HEK293T (cell line): ENCODE measurements at regions not wholly inside any gene's neighbourhood (a gene's known extent, or its start where the extent isn't known, plus 50 kb on each side); places are given as distances from the start of the nearest gene placed in this dataset.

Experiments used
- CTCF ChIA-PET: fragments of 350-600 bp; formaldehyde crosslinking; extraction: SDS; loops from one replicate; lab custom pipeline; 2021; ENCODE audit warnings: antibody characterized with exemption, inconsistent platforms; lab: Yijun Ruan, JAX
- POLR2A ChIA-PET: fragments of 350-600 bp; formaldehyde crosslinking; extraction: SDS; loops from one replicate; lab custom pipeline; 2020; ENCODE audit warnings: antibody characterized with exemption, inconsistent platforms; lab: Yijun Ruan, JAX
- DNase-seq: peaks from one replicate; pipeline ENCODE4 v3.0.0; 2012; ENCODE audit warnings: mixed read lengths; ENCODE audit errors: extremely low spot score
- ARNT ChIP-seq: fragments of 450-650 bp; IDR thresholded peaks from 2 replicates; pipeline ENCODE4 v1.6.1; 2017; ENCODE audit warnings: mild to moderate bottlenecking
- BHLHE40 ChIP-seq: fragments of 450-650 bp; IDR thresholded peaks from 2 replicates; pipeline ENCODE4 v1.6.1; 2016; ENCODE audit warnings: mild to moderate bottlenecking, moderate library complexity, borderline replicate concordance
- CTBP1 ChIP-seq: fragments of 450-650 bp; IDR thresholded peaks from 2 replicates; pipeline ENCODE4 v1.6.1; 2016; ENCODE audit warnings: borderline replicate concordance
- ELF4 ChIP-seq: fragments of 450-650 bp; IDR thresholded peaks from 2 replicates; pipeline ENCODE4 v1.6.1; 2017; ENCODE audit warnings: antibody characterized with exemption
- FOXA1 ChIP-seq: fragments of 450-650 bp; IDR thresholded peaks from 2 replicates; pipeline ENCODE4 v1.6.1; 2016; ENCODE audit warnings: mild to moderate bottlenecking
- FOXK2 ChIP-seq: fragments of 450-650 bp; IDR thresholded peaks from 2 replicates; pipeline ENCODE4 v1.6.1; 2016; ENCODE audit warnings: mild to moderate bottlenecking
- FOXM1 ChIP-seq: fragments of 450-650 bp; IDR thresholded peaks from 2 replicates; pipeline ENCODE4 v1.6.1; 2017; ENCODE audit warnings: mild to moderate bottlenecking, borderline replicate concordance
- HDGF ChIP-seq: fragments of 450-650 bp; IDR thresholded peaks from 2 replicates; pipeline ENCODE4 v1.6.1; 2017; ENCODE audit warnings: antibody characterized with exemption, borderline replicate concordance
- L3MBTL2 ChIP-seq: fragments of 450-650 bp; conservative IDR thresholded peaks from 2 replicates; pipeline ENCODE4 v1.6.1; 2016; ENCODE audit warnings: mild to moderate bottlenecking
- LEF1 ChIP-seq: fragments of 450-650 bp; IDR thresholded peaks from 2 replicates; pipeline ENCODE4 v1.6.1; 2017; ENCODE audit warnings: mild to moderate bottlenecking, borderline replicate concordance
- NFRKB ChIP-seq: fragments of 450-650 bp; IDR thresholded peaks from 2 replicates; pipeline ENCODE4 v1.6.1; 2016; ENCODE audit warnings: mild to moderate bottlenecking, moderate library complexity
- SP1 ChIP-seq: fragments of 450-650 bp; IDR thresholded peaks from 2 replicates; pipeline ENCODE4 v1.6.1; 2017
- SUZ12 ChIP-seq: fragments of 450-650 bp; IDR thresholded peaks from 2 replicates; pipeline ENCODE4 v1.6.1; 2016; ENCODE audit warnings: mild to moderate bottlenecking
- TARDBP ChIP-seq: fragments of 450-650 bp; IDR thresholded peaks from 2 replicates; pipeline ENCODE4 v1.6.1; 2016
- ZNF384 ChIP-seq: fragments of 450-650 bp; IDR thresholded peaks from 2 replicates; pipeline ENCODE4 v1.6.1; 2016
- TF ChIP-seq, protein P1 (sequence below): fragments of 450-650 bp; IDR thresholded peaks from 2 replicates; pipeline ENCODE4 v1.6.1; 2016

DNA sequence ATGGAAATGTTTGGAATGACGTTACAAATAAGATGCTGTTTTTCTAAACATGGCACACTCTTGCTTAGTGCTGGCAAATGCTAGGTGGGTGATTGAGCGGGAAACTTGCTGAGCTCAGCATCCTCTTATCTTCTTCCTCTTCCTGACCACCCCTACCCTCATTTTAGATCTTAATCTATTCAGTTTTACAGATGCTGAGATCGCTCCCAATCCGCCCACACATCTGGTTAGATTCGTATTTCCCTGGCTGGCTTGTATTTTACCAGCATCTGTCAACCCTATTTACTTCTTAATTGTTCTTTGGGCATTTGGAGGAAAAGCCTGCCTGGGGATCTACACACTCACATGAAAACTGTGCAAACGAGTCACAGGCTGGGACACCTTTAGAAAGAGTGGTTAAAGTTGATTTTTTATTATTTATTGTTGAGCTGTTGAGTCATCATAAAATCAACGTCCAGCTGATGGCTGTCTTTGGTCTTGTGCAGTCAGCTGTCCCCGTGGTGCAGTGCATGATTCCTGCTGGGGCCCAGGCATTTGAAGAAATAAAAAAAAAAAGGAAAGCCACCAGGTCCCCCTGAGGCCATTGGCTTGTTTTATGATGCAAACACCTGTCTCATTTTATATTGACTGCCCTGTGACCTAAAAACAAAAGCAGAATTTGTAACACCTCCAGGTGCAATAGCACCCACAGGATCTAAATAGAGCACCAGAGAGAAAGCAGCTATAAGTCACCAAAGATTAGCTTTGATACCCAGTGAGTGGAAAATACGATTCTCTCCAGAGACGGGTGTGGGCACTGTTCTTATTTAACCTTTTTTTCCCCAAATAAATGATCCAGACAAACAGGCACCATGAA lies 258.6 kb downstream of the HS3ST3B1 start:
- POLR2A ChIA-PET, result no interaction called here
- CTCF ChIA-PET, result no interaction called here

DNA sequence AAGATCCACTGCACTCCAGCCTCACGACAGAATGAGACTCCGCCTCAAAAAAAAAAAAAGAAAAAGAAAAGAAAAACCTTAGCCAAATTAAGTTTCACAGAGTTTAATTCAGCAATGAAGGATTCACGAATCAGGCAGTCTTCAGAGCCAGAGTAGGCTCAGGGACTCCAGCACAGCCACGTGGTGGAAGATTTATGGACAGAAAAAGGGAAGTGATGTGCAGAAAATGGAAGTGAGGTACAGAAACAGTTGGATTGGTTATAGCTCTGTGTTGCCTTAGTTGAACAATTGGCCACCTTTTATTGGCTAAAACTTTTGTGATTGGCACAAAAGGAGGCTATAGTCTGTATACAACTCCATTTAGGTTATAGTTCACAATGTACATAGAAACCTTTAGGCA lies 256.6 kb downstream of the HS3ST3B1 start:
- ChIA-PET POLR2A (no interaction called here), CTCF (interaction anchor here (0.7 kb wide), 1 partner anchor 57 kb away, joined by 3 read pairs; no protein-coding TSS in a partner anchor)
- DNase-seq, result no peak

More for the DNA sequence above, 258.6 kb downstream of the HS3ST3B1 start:
- no peak for DNase-seq
- no peak for TF ChIP-seq LEF1
- TF ChIP-seq BHLHE40, result no peak
- TF ChIP-seq ARNT, result no peak
- TF ChIP-seq ELF4, result no peak
- TF ChIP-seq HDGF, result no peak
- TF ChIP-seq TARDBP, result no peak
- TF ChIP-seq FOXK2, result no peak
- no peak for TF ChIP-seq FOXM1
- no peak for TF ChIP-seq NFRKB
- no peak for TF ChIP-seq SUZ12
- TF ChIP-seq FOXA1, result no peak
- TF ChIP-seq SP1, result no peak
- TF ChIP-seq, protein P1, sequence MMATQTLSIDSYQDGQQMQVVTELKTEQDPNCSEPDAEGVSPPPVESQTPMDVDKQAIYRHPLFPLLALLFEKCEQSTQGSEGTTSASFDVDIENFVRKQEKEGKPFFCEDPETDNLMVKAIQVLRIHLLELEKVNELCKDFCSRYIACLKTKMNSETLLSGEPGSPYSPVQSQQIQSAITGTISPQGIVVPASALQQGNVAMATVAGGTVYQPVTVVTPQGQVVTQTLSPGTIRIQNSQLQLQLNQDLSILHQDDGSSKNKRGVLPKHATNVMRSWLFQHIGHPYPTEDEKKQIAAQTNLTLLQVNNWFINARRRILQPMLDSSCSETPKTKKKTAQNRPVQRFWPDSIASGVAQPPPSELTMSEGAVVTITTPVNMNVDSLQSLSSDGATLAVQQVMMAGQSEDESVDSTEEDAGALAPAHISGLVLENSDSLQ, result no peak
- TF ChIP-seq CTBP1, result no peak
- no peak for TF ChIP-seq ZNF384
- TF ChIP-seq L3MBTL2, result no peak

DNA sequence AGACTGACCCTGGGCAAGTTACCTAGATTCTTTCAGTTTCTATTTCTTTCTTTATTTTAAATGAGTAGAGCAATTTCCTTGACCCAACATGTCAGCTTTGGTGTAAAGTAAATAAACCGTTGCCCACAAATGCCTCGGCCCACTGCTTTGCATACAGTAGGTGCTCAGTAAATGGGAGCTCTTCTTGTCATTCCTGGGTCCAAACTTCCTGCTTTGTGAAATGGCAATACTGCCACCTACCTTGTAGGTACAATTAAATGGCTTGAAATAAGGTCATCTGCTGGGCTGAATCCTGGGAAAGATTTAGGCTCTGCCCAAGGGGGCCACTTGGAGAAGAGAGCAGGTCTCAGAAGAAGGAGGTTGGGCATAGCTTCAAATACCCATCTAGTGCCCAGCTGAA lies 253.0 kb downstream of the HS3ST3B1 start:
- POLR2A ChIA-PET, result no interaction called here
- DNase-seq, result no peak
- CTCF ChIA-PET, result interaction anchor here (0.7 kb wide), 1 partner anchor 248 kb away, joined by 3 read pairs; no protein-coding TSS in a partner anchor
- TF ChIP-seq FOXK2 (no peak), ELF4 (no peak), ZNF384 (no peak), FOXM1 (no peak), BHLHE40 (no peak), CTBP1 (no peak), SUZ12 (no peak), L3MBTL2 (no peak), NFRKB (no peak), FOXA1 (no peak), HDGF (no peak), ARNT (no peak), TARDBP (no peak), LEF1 (no peak)
- TF ChIP-seq, protein P1, result no peak

More for the DNA sequence above, 256.6 kb downstream of the HS3ST3B1 start:
- TF ChIP-seq SP1, result no peak
- TF ChIP-seq, protein P1, result 0 out of 2 replicates have a peak, but pooled peaks have one; percentile 18

DNA sequence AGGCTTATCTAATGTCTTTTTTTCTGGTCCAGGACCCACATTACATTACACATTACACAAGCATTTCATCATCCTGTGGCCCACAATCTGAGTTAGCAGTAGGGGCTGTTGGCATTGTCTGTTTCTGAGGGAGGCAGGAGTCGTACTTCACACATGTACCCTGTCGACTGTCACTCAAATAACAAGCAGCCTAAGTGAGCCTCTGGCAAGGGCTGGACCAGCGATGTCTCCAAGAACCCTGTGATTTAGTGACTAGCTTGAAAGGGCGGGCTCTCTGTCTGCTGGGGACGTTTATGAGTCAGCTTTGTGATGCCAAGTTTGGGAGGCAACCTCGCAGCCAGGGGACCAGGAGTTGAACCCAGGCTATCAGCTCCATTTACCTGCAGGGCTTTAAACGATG lies 251.4 kb downstream of the HS3ST3B1 start:
- ChIA-PET CTCF (interaction anchor here (0.7 kb wide), 1 partner anchor 12 kb away, joined by 3 read pairs; no protein-coding TSS in a partner anchor), POLR2A (no interaction called here)
- no peak for DNase-seq
- TF ChIP-seq FOXA1, result no peak
- TF ChIP-seq, protein P1, result 0 out of 2 replicates have a peak, but pooled peaks have one; percentile 12

DNA sequence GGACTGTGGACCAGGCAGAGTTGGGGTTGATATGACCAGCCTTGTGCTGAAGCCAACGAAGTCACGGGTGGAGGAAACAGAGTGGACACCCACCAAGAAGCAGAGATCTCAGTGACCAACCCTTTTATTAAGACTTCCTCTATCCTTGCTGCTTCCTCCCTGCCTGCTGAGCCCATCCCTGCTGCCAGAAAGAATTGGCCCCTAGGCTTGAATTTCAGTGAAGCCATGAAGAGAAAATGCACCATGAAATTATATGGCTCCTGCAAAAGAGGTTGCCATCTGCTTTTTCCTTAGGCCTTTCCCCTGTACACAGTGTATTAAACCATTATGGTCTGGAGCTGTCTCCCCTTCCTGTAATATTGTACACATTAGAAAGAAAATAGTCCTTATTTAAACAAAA lies 246.7 kb downstream of the HS3ST3B1 start:
- ChIA-PET CTCF (interaction anchor here (0.6 kb wide), 1 partner anchor 609 kb away, joined by 3 read pairs; no protein-coding TSS in a partner anchor), POLR2A (no interaction called here)
- no peak for DNase-seq
- TF ChIP-seq LEF1 (no peak), ZNF384 (no peak), ELF4 (no peak), FOXK2 (no peak), NFRKB (no peak), FOXM1 (no peak), ARNT (no peak), SP1 (no peak), TARDBP (no peak), BHLHE40 (no peak), FOXA1 (no peak), CTBP1 (no peak), L3MBTL2 (no peak), SUZ12 (no peak), HDGF (no peak)
- TF ChIP-seq, protein P1, result no peak
